ENCODE measurements at regions not wholly inside any gene's neighbourhood (a gene's known extent, or its start where the extent isn't known, plus 50 kb on each side); places are given as distances from the start of the nearest gene placed in this dataset.

GRCh38 chr3:66662894-66663293 is 162.1 kb upstream of the LRIG1 start:
- DNase-seq (ENCODE audit: low spot score) = no peak
- Histone ChIP-seq H3K27me3 (replicated peaks; ENCODE audit: insufficient read depth, low read depth, low read length, poor library complexity) (no peaks in the 10 kb centered on the region), H3K4me3 (ENCODE audit: low read depth, low read length, poor library complexity, severe bottlenecking) (no peak overlapping the region), H3K27ac (ENCODE audit: low read depth, low read length, poor library complexity, severe bottlenecking) (no peak overlapping the region), H3K4me1 (ENCODE audit: insufficient read depth, low read length, poor library complexity, severe bottlenecking) (no peaks in the 10 kb centered on the region), H3K36me3 (ENCODE audit: insufficient read depth, low read length, poor library complexity, severe bottlenecking) (no peaks in the 10 kb centered on the region), H3K9me3 (ENCODE audit: low read depth, low read length, poor library complexity, severe bottlenecking) (no peaks in the 10 kb centered on the region)
- intact Hi-C loops (cut with micrococcal nuclease; ENCODE audit: unreplicated experiment) = no loop called here
- BruUV-seq (replicated peaks) = no TSS peak
- ChIA-PET POLR2A (ENCODE audit: low non-redundant PET) (no interaction called here), CTCF (no interaction called here)
- TF ChIP-seq, protein P1, sequence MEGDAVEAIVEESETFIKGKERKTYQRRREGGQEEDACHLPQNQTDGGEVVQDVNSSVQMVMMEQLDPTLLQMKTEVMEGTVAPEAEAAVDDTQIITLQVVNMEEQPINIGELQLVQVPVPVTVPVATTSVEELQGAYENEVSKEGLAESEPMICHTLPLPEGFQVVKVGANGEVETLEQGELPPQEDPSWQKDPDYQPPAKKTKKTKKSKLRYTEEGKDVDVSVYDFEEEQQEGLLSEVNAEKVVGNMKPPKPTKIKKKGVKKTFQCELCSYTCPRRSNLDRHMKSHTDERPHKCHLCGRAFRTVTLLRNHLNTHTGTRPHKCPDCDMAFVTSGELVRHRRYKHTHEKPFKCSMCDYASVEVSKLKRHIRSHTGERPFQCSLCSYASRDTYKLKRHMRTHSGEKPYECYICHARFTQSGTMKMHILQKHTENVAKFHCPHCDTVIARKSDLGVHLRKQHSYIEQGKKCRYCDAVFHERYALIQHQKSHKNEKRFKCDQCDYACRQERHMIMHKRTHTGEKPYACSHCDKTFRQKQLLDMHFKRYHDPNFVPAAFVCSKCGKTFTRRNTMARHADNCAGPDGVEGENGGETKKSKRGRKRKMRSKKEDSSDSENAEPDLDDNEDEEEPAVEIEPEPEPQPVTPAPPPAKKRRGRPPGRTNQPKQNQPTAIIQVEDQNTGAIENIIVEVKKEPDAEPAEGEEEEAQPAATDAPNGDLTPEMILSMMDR (conservative IDR thresholded peaks at IDR 0.05; ENCODE audit: low read depth, low read length) = no peak
- TF ChIP-seq EZH2 (IDR thresholded peaks at IDR 0.05; ENCODE audit: borderline replicate concordance, low read depth, low read length, poor library complexity, severe bottlenecking) = no peak

GRCh38 chr3:66665021-66665695 is 164.3 kb upstream of the LRIG1 start:
- Histone ChIP-seq H3K4me1 (ENCODE audit: insufficient read depth, low read length, poor library complexity, severe bottlenecking) (no peaks in the 10 kb centered on the region), H3K9me3 (ENCODE audit: low read depth, low read length, poor library complexity, severe bottlenecking) (no peaks in the 10 kb centered on the region), H3K4me3 (ENCODE audit: low read depth, low read length, poor library complexity, severe bottlenecking) (no peak overlapping the region), H3K27me3 (replicated peaks; ENCODE audit: insufficient read depth, low read depth, low read length, poor library complexity) (no peaks in the 10 kb centered on the region), H3K27ac (ENCODE audit: low read depth, low read length, poor library complexity, severe bottlenecking) (no peak overlapping the region), H3K36me3 (ENCODE audit: insufficient read depth, low read length, poor library complexity, severe bottlenecking) (no peaks in the 10 kb centered on the region)
- CTCF ChIA-PET = no interaction called here
- intact Hi-C loops (cut with micrococcal nuclease; ENCODE audit: unreplicated experiment) = no loop called here
- POLR2A ChIA-PET (ENCODE audit: low non-redundant PET) = no interaction called here
- DNase-seq (ENCODE audit: low spot score) = no peak
- TF ChIP-seq EZH2 (IDR thresholded peaks at IDR 0.05; ENCODE audit: borderline replicate concordance, low read depth, low read length, poor library complexity, severe bottlenecking) = no peak
- TF ChIP-seq, protein P1 (conservative IDR thresholded peaks at IDR 0.05; ENCODE audit: low read depth, low read length) = no peak
- BruUV-seq (replicated peaks) = no TSS peak

DNA sequence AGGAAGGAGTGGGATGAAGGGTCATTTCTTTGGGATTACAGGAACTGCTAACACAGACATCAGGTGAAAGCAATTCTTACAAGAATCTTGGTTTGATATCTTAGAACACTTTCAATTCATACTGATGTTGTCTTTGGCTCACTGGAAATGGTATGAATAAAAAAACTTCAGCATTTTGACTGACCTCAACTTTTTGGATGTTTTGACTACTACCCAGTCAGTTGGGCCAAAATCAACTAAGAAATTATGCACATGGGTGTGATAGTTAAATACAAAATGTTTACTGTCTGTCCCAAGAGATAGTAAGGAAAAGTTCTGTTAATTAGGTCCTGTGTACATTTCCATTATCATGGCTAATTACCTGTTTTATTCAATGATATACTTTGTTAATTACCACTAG is 165.5 kb upstream of the LRIG1 start:
- intact Hi-C loops (cut with micrococcal nuclease; ENCODE audit: unreplicated experiment) = no loop called here
- Histone ChIP-seq H3K27me3 (replicated peaks; ENCODE audit: insufficient read depth, low read depth, low read length, poor library complexity) (no peaks in the 10 kb centered on the region), H3K36me3 (ENCODE audit: insufficient read depth, low read length, poor library complexity, severe bottlenecking) (no peaks in the 10 kb centered on the region), H3K27ac (ENCODE audit: low read depth, low read length, poor library complexity, severe bottlenecking) (no peak overlapping the region), H3K9me3 (ENCODE audit: low read depth, low read length, poor library complexity, severe bottlenecking) (no peaks in the 10 kb centered on the region), H3K4me3 (ENCODE audit: low read depth, low read length, poor library complexity, severe bottlenecking) (no peak overlapping the region), H3K4me1 (ENCODE audit: insufficient read depth, low read length, poor library complexity, severe bottlenecking) (no peaks in the 10 kb centered on the region)
- CTCF ChIA-PET = no interaction called here
- no TSS peak for BruUV-seq (replicated peaks)
- POLR2A ChIA-PET (ENCODE audit: low non-redundant PET) = no interaction called here
- DNase-seq (ENCODE audit: low spot score) = no peak
- TF ChIP-seq EZH2 (IDR thresholded peaks at IDR 0.05; ENCODE audit: borderline replicate concordance, low read depth, low read length, poor library complexity, severe bottlenecking) = no peak
- TF ChIP-seq, protein P1 (conservative IDR thresholded peaks at IDR 0.05; ENCODE audit: low read depth, low read length) = no peak
